H9 (cell line): ENCODE measurements at regions not wholly inside any gene's neighbourhood (a gene's known extent, or its start where the extent isn't known, plus 50 kb on each side); places are given as distances from the start of the nearest gene placed in this dataset.

Source experiments
- DNase-seq: peaks from one replicate; pipeline ENCODE4 v3.0.0-alpha.2; 2017
- H2AFZ ChIP-seq: one replicate; pipeline ENCODE4 v1.6.1; 2013; ENCODE audit warnings: mild to moderate bottlenecking, low read length, control low read depth, moderate library complexity
- H2AK5ac ChIP-seq: 2 replicates; pipeline ENCODE4 v1.6.1; 2013; ENCODE audit warnings: low read length, control low read depth, mixed read lengths; ENCODE audit not compliant: insufficient read length
- H2BK120ac ChIP-seq: one replicate; pipeline ENCODE4 v1.6.1; 2013; ENCODE audit warnings: low read depth, mild to moderate bottlenecking, low read length, control low read depth, inconsistent platforms; ENCODE audit not compliant: poor library complexity, severe bottlenecking
- H2BK12ac ChIP-seq: 2 replicates; pipeline ENCODE4 v1.6.1; 2013; ENCODE audit warnings: low read length, control low read depth, mixed read lengths, low read depth; ENCODE audit not compliant: insufficient read length
- H2BK15ac ChIP-seq: 2 replicates; pipeline ENCODE4 v1.6.1; 2013; ENCODE audit warnings: low read depth, low read length, control low read depth
- H2BK20ac ChIP-seq: one replicate; pipeline ENCODE4 v1.6.1; 2013; ENCODE audit warnings: low read depth, mild to moderate bottlenecking, low read length, control low read depth, inconsistent platforms; ENCODE audit not compliant: poor library complexity, severe bottlenecking
- H2BK5ac ChIP-seq: 2 replicates; pipeline ENCODE4 v1.6.1; 2013; ENCODE audit warnings: low read length, control low read depth, mixed read lengths; ENCODE audit not compliant: insufficient read length
- H3K14ac ChIP-seq: 2 replicates; pipeline ENCODE4 v1.6.1; 2013; ENCODE audit warnings: low read length, control low read depth; ENCODE audit not compliant: insufficient read depth
- H3K18ac ChIP-seq: 2 replicates; pipeline ENCODE4 v1.6.1; 2013; ENCODE audit warnings: low read depth, mild to moderate bottlenecking, mixed read lengths, low read length, control low read depth; ENCODE audit not compliant: insufficient read length
- H3K23ac ChIP-seq: 2 replicates; pipeline ENCODE4 v1.6.1; 2013; ENCODE audit warnings: low read length, control low read depth, mixed read lengths, low read depth; ENCODE audit not compliant: insufficient read length
- H3K23me2 ChIP-seq: 2 replicates; pipeline ENCODE4 v1.6.1; 2013; ENCODE audit warnings: low read depth, mild to moderate bottlenecking, mixed read lengths, low read length, control low read depth; ENCODE audit not compliant: insufficient read length, poor library complexity, severe bottlenecking
- H3K27ac ChIP-seq: 2 replicates; pipeline ENCODE4 v1.5.1; 2013; ENCODE audit warnings: low read length, control low read depth, mixed read lengths, low read depth; ENCODE audit not compliant: insufficient read length
- H3K27me3 ChIP-seq: 2 replicates; pipeline ENCODE4 v1.6.1; 2013; ENCODE audit warnings: low read length, control low read depth, inconsistent platforms; ENCODE audit not compliant: insufficient read depth
- H3K4ac ChIP-seq: 2 replicates; pipeline ENCODE4 v1.6.1; 2013; ENCODE audit warnings: low read depth, mild to moderate bottlenecking, control low read depth, inconsistent platforms, low read length, moderate library complexity
- H3K4me1 ChIP-seq: 2 replicates; pipeline ENCODE4 v1.6.1; 2013; ENCODE audit warnings: low read length, control low read depth, inconsistent platforms; ENCODE audit not compliant: insufficient read depth
- H3K4me2 ChIP-seq: 2 replicates; pipeline ENCODE4 v1.6.1; 2013; ENCODE audit warnings: low read length, control low read depth, mixed read lengths; ENCODE audit not compliant: insufficient read length, insufficient read depth
- H3K56ac ChIP-seq: 2 replicates; pipeline ENCODE4 v1.6.1; 2013; ENCODE audit warnings: low read depth, mild to moderate bottlenecking, mixed read lengths, low read length, control low read depth; ENCODE audit not compliant: insufficient read length
- H3K79me1 ChIP-seq: 2 replicates; pipeline ENCODE4 v1.6.1; 2013; ENCODE audit warnings: low read depth, mild to moderate bottlenecking, moderate library complexity, low read length, control low read depth, inconsistent platforms; ENCODE audit not compliant: insufficient read depth, poor library complexity, severe bottlenecking
- H3K79me2 ChIP-seq: 2 replicates; pipeline ENCODE4 v1.6.1; 2013; ENCODE audit warnings: low read length, control low read depth, inconsistent platforms; ENCODE audit not compliant: insufficient read depth
- H3K9ac ChIP-seq: 2 replicates; pipeline ENCODE4 v1.6.1; 2013; ENCODE audit warnings: low read length, control low read depth, mixed read lengths; ENCODE audit not compliant: insufficient read length; ENCODE audit errors: extremely low read depth
- H3K9me3 ChIP-seq: one replicate; pipeline ENCODE4 v1.6.1; 2013; ENCODE audit warnings: low read depth, low read length, inconsistent platforms; ENCODE audit not compliant: control insufficient read depth
- H3T11ph ChIP-seq: one replicate; pipeline ENCODE4 v1.6.1; 2013; ENCODE audit warnings: mild to moderate bottlenecking, low read length, control low read depth, inconsistent platforms
- H4K20me1 ChIP-seq: one replicate; pipeline ENCODE4 v1.6.1; 2013; ENCODE audit not compliant: control insufficient read depth, insufficient read length, insufficient read depth
- H4K5ac ChIP-seq: 2 replicates; pipeline ENCODE4 v1.6.1; 2013; ENCODE audit warnings: low read depth, mild to moderate bottlenecking, mixed read lengths, low read length, control low read depth; ENCODE audit not compliant: insufficient read length
- H4K8ac ChIP-seq: replicated peaks from 2 replicates; pipeline ENCODE4 v1.6.1; 2013; ENCODE audit warnings: low read length, control low read depth, mixed read lengths, low read depth; ENCODE audit not compliant: insufficient read length
- H4K91ac ChIP-seq: 2 replicates; pipeline ENCODE4 v1.6.1; 2013; ENCODE audit warnings: low read depth, mild to moderate bottlenecking, moderate library complexity, mixed read lengths, low read length, control low read depth; ENCODE audit not compliant: insufficient read length
- H3K27ac Mint-ChIP-seq, 3 experiments: 2 replicates in 2 of 3; 3 replicates in 1 of 3; pipeline ENCODE4 v1.8.0; 2020 to 2021; ENCODE audit warnings: mixed read lengths in 3 of 3, mild to moderate bottlenecking in 1 of 3, moderate library complexity in 1 of 3
- H3K27me3 Mint-ChIP-seq: 2 replicates; pipeline ENCODE4 v1.8.0; 2021; ENCODE audit warnings: low read depth, mild to moderate bottlenecking, moderate library complexity, mixed read lengths
- H3K36me3 Mint-ChIP-seq, 3 experiments: 2 replicates in 2 of 3; 3 replicates in 1 of 3; pipeline ENCODE4 v1.8.0; 2020 to 2021; ENCODE audit warnings: low read depth in 3 of 3, mixed read lengths in 3 of 3; ENCODE audit not compliant: insufficient read depth in 1 of 3
- H3K4me1 Mint-ChIP-seq, 2 experiments: 2 replicates each; pipeline ENCODE4 v1.8.0; 2020; ENCODE audit warnings: mixed read lengths in 2 of 2
- H3K4me3 Mint-ChIP-seq, 2 experiments: 2 replicates in 1 of 2; 3 replicates in 1 of 2; pipeline ENCODE4 v1.8.0; 2020 to 2021; ENCODE audit warnings: mild to moderate bottlenecking in 2 of 2, mixed read lengths in 2 of 2, moderate library complexity in 1 of 2
- H3K9me3 Mint-ChIP-seq, 2 experiments: 2 replicates in 1 of 2; 3 replicates in 1 of 2; pipeline ENCODE4 v1.8.0; 2020; ENCODE audit warnings: mild to moderate bottlenecking in 2 of 2, mixed read lengths in 2 of 2, moderate library complexity in 1 of 2
- CTCF ChIP-seq: fragments of 200-600 bp; sonication (generic); conservative IDR thresholded peaks from 3 replicates; pipeline ENCODE4 v1.8.0; 2021; ENCODE audit warnings: antibody characterized with exemption, mild to moderate bottlenecking
- WGBS: extraction: QIAGEN DNeasy Blood & Tissue Kit; methylation state at CpG from one replicate; pipeline ENCODE4 v1.1.7; 2013; ENCODE audit warnings: missing lambda C conversion rate, low lambda C conversion rate, mixed read lengths; ENCODE audit not compliant: insufficient read length; ENCODE audit errors: extremely low coverage; 5-methylcytosine and 5-hydroxymethylcytosine counted together

GRCh38 chr16:54856871-54857270 lies 73.8 kb upstream of the IRX5 start:
- H3K23me2 ChIP-seq, result no peaks in the 10 kb centered on the region
- WGBS, result no CpG with 5 or more reads among the region's 2 CpGs
- H3K27me3 ChIP-seq, result no peaks in the 10 kb centered on the region
- Mint-ChIP-seq H3K27ac (no peak overlapping the region), H3K27me3 (no peaks in the 10 kb centered on the region), H3K36me3 (peaks cover 2 to 23% (median 4%) of the 10 kb centered on the region in 3 experiments; a peak in 5 of 7 replicates), H3K9me3 (peaks cover 22 to 23% of the 10 kb centered on the region in 2 experiments), H3K4me1 (no peaks in the 10 kb centered on the region), H3K4me3 (no peak overlapping the region)
- no peak overlapping the region for H2AK5ac ChIP-seq
- H3T11ph ChIP-seq, result no peak overlapping the region
- no peak overlapping the region for H3K27ac ChIP-seq
- H3K79me1 ChIP-seq, result no peaks in the 10 kb centered on the region
- no peak overlapping the region for H4K8ac ChIP-seq
- no peak overlapping the region for H2BK5ac ChIP-seq
- H3K18ac ChIP-seq, result no peak overlapping the region
- no peaks in the 10 kb centered on the region for H3K9me3 ChIP-seq
- no peaks in the 10 kb centered on the region for H3K79me2 ChIP-seq
- no peaks in the 10 kb centered on the region for H3K4me1 ChIP-seq
- H3K23ac ChIP-seq, result no peak overlapping the region
- H4K5ac ChIP-seq, result no peak overlapping the region
- H2BK12ac ChIP-seq, result no peak overlapping the region
- H2BK20ac ChIP-seq, result no peak overlapping the region
- H2BK120ac ChIP-seq, result no peak overlapping the region
- no peak overlapping the region for H2AFZ ChIP-seq
- H3K4ac ChIP-seq, result no peak overlapping the region
- TF ChIP-seq CTCF, result no peak
- no peak overlapping the region for H4K91ac ChIP-seq
- no peak overlapping the region for H3K14ac ChIP-seq
- H3K9ac ChIP-seq, result no peak overlapping the region
- no peak overlapping the region for H3K4me2 ChIP-seq
- H4K20me1 ChIP-seq, result no peaks in the 10 kb centered on the region
- H2BK15ac ChIP-seq, result no peak overlapping the region
- no peak for DNase-seq
- H3K56ac ChIP-seq, result no peak overlapping the region
